GM19395 (cell line): ENCODE measurements at regions not wholly inside any gene's neighbourhood (a gene's known extent, or its start where the extent isn't known, plus 50 kb on each side); places are given as distances from the start of the nearest gene placed in this dataset.

ENCODE experiments used
- ATAC-seq: cut with Tn5 transposase; IDR thresholded peaks from one replicate; pipeline ENCODE4 v1.9.1; 2021; ENCODE audit warnings: mild to moderate bottlenecking, moderate library complexity; ENCODE audit not compliant: unreplicated experiment

GRCh38 chrX:22650691-22651090 lies 349.1 kb upstream of the DDX53 start:
- ATAC-seq = no peak

GRCh38 chrX:22652596-22652995 lies 347.2 kb upstream of the DDX53 start:
- ATAC-seq = no peak

GRCh38 chrX:22660756-22661155 lies 339.0 kb upstream of the DDX53 start:
- no peak for ATAC-seq

- ATAC-seq = no peak
Measured at GRCh38 chrX:22662776-22663175, 337.0 kb upstream of the DDX53 start.

GRCh38 chrX:22664826-22665225 lies 334.9 kb upstream of the DDX53 start:
- ATAC-seq = no peak

- no peak for ATAC-seq
Measured at GRCh38 chrX:22665818-22666217, 333.9 kb upstream of the DDX53 start.

- no peak for ATAC-seq
Measured at GRCh38 chrX:22666441-22666840, 333.3 kb upstream of the DDX53 start.

- ATAC-seq = no peak
Measured at GRCh38 chrX:22674932-22675331, 324.8 kb upstream of the DDX53 start.

- ATAC-seq = no peak
Measured at GRCh38 chrX:22686138-22686541, 313.6 kb upstream of the DDX53 start.

GRCh38 chrX:22689290-22689689 lies 310.5 kb upstream of the DDX53 start:
- no peak for ATAC-seq

- ATAC-seq = no peak
Measured at GRCh38 chrX:22690116-22690515, 309.6 kb upstream of the DDX53 start.

GRCh38 chrX:22691966-22692565 lies 307.7 kb upstream of the DDX53 start:
- ATAC-seq = no peak

- ATAC-seq = no peak
Measured at GRCh38 chrX:22698151-22698550, 301.6 kb upstream of the DDX53 start.

- ATAC-seq = no peak
Measured at GRCh38 chrX:22699581-22700091, 300.1 kb upstream of the DDX53 start.

GRCh38 chrX:22712942-22713341 lies 286.8 kb upstream of the DDX53 start:
- ATAC-seq = no peak

GRCh38 chrX:22730542-22730941 lies 269.2 kb upstream of the DDX53 start:
- no peak for ATAC-seq

GRCh38 chrX:22737541-22737940 lies 262.2 kb upstream of the DDX53 start:
- no peak for ATAC-seq

GRCh38 chrX:22739276-22739675 lies 260.5 kb upstream of the DDX53 start:
- no peak for ATAC-seq

- ATAC-seq = no peak
Measured at GRCh38 chrX:22740836-22741235, 258.9 kb upstream of the DDX53 start.

- no peak for ATAC-seq
Measured at GRCh38 chrX:22742174-22742573, 257.6 kb upstream of the DDX53 start.

- no peak for ATAC-seq
Measured at GRCh38 chrX:22746081-22746480, 253.7 kb upstream of the DDX53 start.

- peak; percentile 96 for ATAC-seq
Measured at GRCh38 chrX:22748093-22748999, 251.4 kb upstream of the DDX53 start.
